MM.1S (cell line): ENCODE measurements at regions not wholly inside any gene's neighbourhood (a gene's known extent, or its start where the extent isn't known, plus 50 kb on each side); places are given as distances from the start of the nearest gene placed in this dataset.

ENCODE experiments used
- DNase-seq: peaks from one replicate; pipeline ENCODE4 v3.0.0-alpha.2; 2015
- H2AFZ ChIP-seq: fragments of 300-600 bp; sonication (generic); 2 replicates; pipeline ENCODE4 v1.6.0; 2016; ENCODE audit warnings: antibody characterized with exemption, low read length
- H3F3A ChIP-seq: fragments of 300-600 bp; sonication (generic); 2 replicates; pipeline ENCODE4 v1.6.1; 2016; ENCODE audit warnings: mild to moderate bottlenecking, antibody characterized with exemption, low read length, moderate library complexity, mixed read lengths; ENCODE audit not compliant: insufficient read depth
- H3K27ac ChIP-seq: fragments of 300-600 bp; sonication (generic); 2 replicates; pipeline ENCODE4 v1.5.1; 2016; ENCODE audit warnings: mild to moderate bottlenecking, low read length
- H3K27me3 ChIP-seq: fragments of 300-600 bp; sonication (generic); replicated peaks from 2 replicates; pipeline ENCODE4 v1.6.0; 2016; ENCODE audit warnings: low read length; ENCODE audit not compliant: insufficient read depth
- H3K36me3 ChIP-seq: fragments of 300-600 bp; sonication (generic); replicated peaks from 2 replicates; pipeline ENCODE4 v1.6.1; 2016; ENCODE audit warnings: mild to moderate bottlenecking, low read length, mixed read lengths; ENCODE audit not compliant: insufficient read depth
- H3K4me1 ChIP-seq: fragments of 300-600 bp; sonication (generic); 2 replicates; pipeline ENCODE4 v1.6.1; 2016; ENCODE audit warnings: low read length, mixed read lengths
- H3K4me2 ChIP-seq: fragments of 300-600 bp; sonication (generic); 2 replicates; pipeline ENCODE4 v1.6.0; 2016; ENCODE audit warnings: low read depth, low read length
- H3K4me3 ChIP-seq: fragments of 300-600 bp; sonication (generic); 2 replicates; pipeline ENCODE4 v1.5.1; 2016; ENCODE audit warnings: low read length, mixed read lengths
- H3K79me2 ChIP-seq: fragments of 300-600 bp; sonication (generic); 2 replicates; pipeline ENCODE4 v1.6.1; 2016; ENCODE audit warnings: mixed run types, low read length, mixed read lengths
- H3K9ac ChIP-seq: fragments of 300-600 bp; sonication (generic); 2 replicates; pipeline ENCODE4 v1.6.1; 2016; ENCODE audit warnings: low read length, mixed read lengths
- H3K9me2 ChIP-seq: fragments of 300-600 bp; sonication (generic); replicated peaks from 2 replicates; pipeline ENCODE4 v1.6.1; 2016; ENCODE audit warnings: mild to moderate bottlenecking, low read length, mixed read lengths; ENCODE audit not compliant: insufficient read depth
- H3K9me3 ChIP-seq: fragments of 300-600 bp; sonication (generic); replicated peaks from 2 replicates; pipeline ENCODE4 v1.6.1; 2016; ENCODE audit warnings: mild to moderate bottlenecking, low read length, mixed read lengths; ENCODE audit not compliant: insufficient read depth
- H4K20me1 ChIP-seq: fragments of 300-600 bp; sonication (generic); 2 replicates; pipeline ENCODE4 v1.6.1; 2016; ENCODE audit warnings: mild to moderate bottlenecking, low read length, moderate library complexity, mixed read lengths; ENCODE audit not compliant: insufficient read depth
- EZH2 ChIP-seq: fragments of 300-600 bp; sonication (generic); optimal IDR thresholded peaks from 2 replicates; pipeline ENCODE3; 2017; ENCODE audit warnings: low read depth, mild to moderate bottlenecking, antibody characterized with exemption, low read length, mixed read lengths
- EZH2phosphoT487 ChIP-seq: fragments of 300-600 bp; sonication (generic); IDR thresholded peaks from 2 replicates; pipeline ENCODE4 v1.6.1; 2018; ENCODE audit warnings: antibody characterized with exemption, low read length
- TF ChIP-seq, protein P1 (sequence below): fragments of 300-600 bp; sonication (generic); IDR thresholded peaks from 2 replicates; pipeline ENCODE4 v1.5.1; 2016; ENCODE audit warnings: antibody characterized with exemption, low read length, mixed read lengths

GRCh38 chr7:41096917-41097316 is 606.0 kb downstream of the INHBA start:
- H3K27me3 ChIP-seq = no peaks in the 10 kb centered on the region
- peaks cover 9% of the 10 kb centered on the region for H3K4me1 ChIP-seq
- H3K36me3 ChIP-seq = no peaks in the 10 kb centered on the region
- H3K9me2 ChIP-seq = no peaks in the 10 kb centered on the region
- H3K4me2 ChIP-seq = no peak overlapping the region
- no peak overlapping the region for H3K27ac ChIP-seq
- no peak for TF ChIP-seq EZH2phosphoT487
- TF ChIP-seq EZH2 = no peak
- TF ChIP-seq, protein P1, sequence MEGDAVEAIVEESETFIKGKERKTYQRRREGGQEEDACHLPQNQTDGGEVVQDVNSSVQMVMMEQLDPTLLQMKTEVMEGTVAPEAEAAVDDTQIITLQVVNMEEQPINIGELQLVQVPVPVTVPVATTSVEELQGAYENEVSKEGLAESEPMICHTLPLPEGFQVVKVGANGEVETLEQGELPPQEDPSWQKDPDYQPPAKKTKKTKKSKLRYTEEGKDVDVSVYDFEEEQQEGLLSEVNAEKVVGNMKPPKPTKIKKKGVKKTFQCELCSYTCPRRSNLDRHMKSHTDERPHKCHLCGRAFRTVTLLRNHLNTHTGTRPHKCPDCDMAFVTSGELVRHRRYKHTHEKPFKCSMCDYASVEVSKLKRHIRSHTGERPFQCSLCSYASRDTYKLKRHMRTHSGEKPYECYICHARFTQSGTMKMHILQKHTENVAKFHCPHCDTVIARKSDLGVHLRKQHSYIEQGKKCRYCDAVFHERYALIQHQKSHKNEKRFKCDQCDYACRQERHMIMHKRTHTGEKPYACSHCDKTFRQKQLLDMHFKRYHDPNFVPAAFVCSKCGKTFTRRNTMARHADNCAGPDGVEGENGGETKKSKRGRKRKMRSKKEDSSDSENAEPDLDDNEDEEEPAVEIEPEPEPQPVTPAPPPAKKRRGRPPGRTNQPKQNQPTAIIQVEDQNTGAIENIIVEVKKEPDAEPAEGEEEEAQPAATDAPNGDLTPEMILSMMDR = no peak
- H3K79me2 ChIP-seq = no peaks in the 10 kb centered on the region
- DNase-seq = no peak
- H3K9me3 ChIP-seq = no peaks in the 10 kb centered on the region
- H4K20me1 ChIP-seq = no peaks in the 10 kb centered on the region
- H3K4me3 ChIP-seq = no peak overlapping the region
- no peak overlapping the region for H2AFZ ChIP-seq
- no peaks in the 10 kb centered on the region for H3F3A ChIP-seq
- no peak overlapping the region for H3K9ac ChIP-seq

- no peak for TF ChIP-seq EZH2phosphoT487
- TF ChIP-seq, protein P1 = no peak
- TF ChIP-seq EZH2 = no peak
- Histone ChIP-seq H3K4me2 (peak overlapping the region; percentile 22; the same call in 1 of the 2 replicates), H3K9ac (no peak overlapping the region), H3K27me3 (no peaks in the 10 kb centered on the region), H3K79me2 (no peaks in the 10 kb centered on the region), H3K36me3 (no peaks in the 10 kb centered on the region), H3K4me3 (no peak overlapping the region), H3F3A (no peaks in the 10 kb centered on the region), H3K4me1 (peaks cover 9% of the 10 kb centered on the region), H3K9me2 (no peaks in the 10 kb centered on the region), H3K9me3 (no peaks in the 10 kb centered on the region), H3K27ac (peak overlapping the region; percentile 64), H4K20me1 (no peaks in the 10 kb centered on the region), H2AFZ (peak overlapping the region; percentile 15; the same call in 1 of the 2 replicates)
- DNase-seq = peak; percentile 79
These were observed 609.7 kb downstream of the INHBA start for GRCh38 chr7:41093141-41093540.

DNA sequence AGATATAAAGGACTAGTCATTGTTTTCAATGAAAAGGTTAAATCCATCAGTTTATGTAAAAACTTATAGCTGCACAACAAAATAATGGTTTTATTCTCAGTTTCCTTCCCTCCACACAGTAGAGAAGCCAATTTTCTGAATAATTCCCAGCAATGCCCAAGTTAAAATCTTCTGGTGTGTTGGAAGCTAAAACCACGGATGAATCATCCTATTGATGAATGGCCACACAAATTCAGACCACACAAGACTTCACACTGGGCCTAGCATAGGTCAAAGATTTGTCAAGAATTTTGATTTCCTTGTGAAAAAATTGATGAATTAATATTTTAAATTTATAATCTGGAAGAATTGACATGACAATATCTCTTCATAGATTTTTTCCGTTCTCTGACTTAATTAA is 617.6 kb downstream of the INHBA start:
- DNase-seq = no peak
- H3K4me1 ChIP-seq = no peaks in the 10 kb centered on the region
- no peaks in the 10 kb centered on the region for H4K20me1 ChIP-seq
- no peaks in the 10 kb centered on the region for H3K36me3 ChIP-seq
- no peaks in the 10 kb centered on the region for H3K9me2 ChIP-seq
- H3K27me3 ChIP-seq = no peaks in the 10 kb centered on the region
- no peaks in the 10 kb centered on the region for H3K9me3 ChIP-seq
- TF ChIP-seq, protein P1 = no peak
- TF ChIP-seq EZH2 (no peak), EZH2phosphoT487 (no peak)
- H3K4me3 ChIP-seq = no peak overlapping the region
- H2AFZ ChIP-seq = no peak overlapping the region
- no peak overlapping the region for H3K4me2 ChIP-seq
- H3K9ac ChIP-seq = no peak overlapping the region
- no peaks in the 10 kb centered on the region for H3F3A ChIP-seq
- no peaks in the 10 kb centered on the region for H3K79me2 ChIP-seq
- no peak overlapping the region for H3K27ac ChIP-seq
